Panc1 (cell line): ENCODE measurements at regions not wholly inside any gene's neighbourhood (a gene's known extent, or its start where the extent isn't known, plus 50 kb on each side); places are given as distances from the start of the nearest gene placed in this dataset.

Experiments used
- ATAC-seq: fragments of 200-7000 bp; cut with Tn5 transposase; 2 replicates; pipeline ENCODE4 v1.9.1; 2020; ENCODE audit warnings: mild to moderate bottlenecking, moderate library complexity
- BruUV-seq: library from RNA; stranded (reverse); fragments of 400-500 nt; replicated peaks from 2 replicates; lab custom pipeline; 2021; lab: Mats Ljungman, UMichigan
- CTCF ChIA-PET: fragments of 300-600 bp; sonication (Branson Sonifier 250); formaldehyde crosslinking; loops from one replicate; lab custom pipeline; 2022; ENCODE audit warnings: antibody characterized with exemption; lab: Charles Lee
- POLR2A ChIA-PET: fragments of 300-600 bp; sonication (Branson Sonifier 250); formaldehyde crosslinking; loops from one replicate; lab custom pipeline; 2022; ENCODE audit warnings: antibody characterized with exemption; lab: Charles Lee
- DNase-seq: peaks from one replicate; pipeline ENCODE4 v3.0.0-alpha.2; 2010; ENCODE audit warnings: low read depth, low spot score
- H3K27ac ChIP-seq: 2 replicates; pipeline ENCODE4 v1.5.1; 2011; ENCODE audit warnings: mild to moderate bottlenecking, low read length, inconsistent platforms
- H3K27me3 ChIP-seq: fragments of 200-500 bp; sonication (Bioruptor generic); 2 replicates; pipeline ENCODE4 v1.6.0; 2014; ENCODE audit warnings: low read length, inconsistent platforms; ENCODE audit not compliant: control insufficient read depth, insufficient read depth
- H3K36me3 ChIP-seq: fragments of 200-500 bp; sonication (Bioruptor generic); 2 replicates; pipeline ENCODE4 v1.5.1; 2014; ENCODE audit warnings: inconsistent platforms, mild to moderate bottlenecking, low read length, moderate library complexity; ENCODE audit not compliant: control insufficient read depth, insufficient read depth
- H3K4me1 ChIP-seq: 2 replicates; pipeline ENCODE4 v1.5.1; 2011; ENCODE audit warnings: inconsistent platforms, mild to moderate bottlenecking, low read length, moderate library complexity; ENCODE audit not compliant: control insufficient read depth, insufficient read depth
- H3K4me3 ChIP-seq, 2 experiments: 2 replicates each; pipeline ENCODE4 v1.5.1; 2011 to 2012; ENCODE audit warnings: low read depth in 2 of 2, low read length in 2 of 2, mild to moderate bottlenecking in 2 of 2, inconsistent platforms in 1 of 2, moderate library complexity in 1 of 2
- H3K9me3 ChIP-seq: fragments of 200-500 bp; sonication (Bioruptor generic); 2 replicates; pipeline ENCODE4 v1.5.1; 2014; ENCODE audit warnings: low read depth, mild to moderate bottlenecking, inconsistent platforms, low read length, moderate library complexity; ENCODE audit not compliant: control insufficient read depth, insufficient read depth
- POLR2AphosphoS5 ChIP-seq: IDR thresholded peaks from 2 replicates; pipeline ENCODE4 v1.6.1; 2012; ENCODE audit warnings: mild to moderate bottlenecking, low read depth, low read length, moderate library complexity
- SIN3A ChIP-seq: IDR thresholded peaks from 2 replicates; pipeline ENCODE4 v1.6.1; 2012; ENCODE audit warnings: low read depth, mild to moderate bottlenecking, low read length, moderate library complexity, borderline replicate concordance; ENCODE audit not compliant: insufficient read depth
- TCF7L2 ChIP-seq: IDR thresholded peaks from 2 replicates; pipeline ENCODE4 v1.6.1; 2011; ENCODE audit warnings: mild to moderate bottlenecking, low read depth, low read length, inconsistent platforms
- in situ Hi-C: cut with HindIII; loops from 2 replicates; pipeline ENCODE4 v1.10.0; 2016; ENCODE audit warnings: low sequenced_read_pairs, low pct_unique_long_range_greater_than_20kb
- intact Hi-C: fragments of 100-400 bp; cut with micrococcal nuclease; formaldehyde crosslinking; loops from one replicate; pipeline ENCODE4 v1.10.0; 2022; ENCODE audit not compliant: unreplicated experiment
- TF ChIP-seq, protein P1 (sequence below), 2 experiments: IDR thresholded peaks; 2 replicates each; pipeline ENCODE4 v1.6.1; 2011 to 2012; ENCODE audit warnings: low read depth in 2 of 2, control low read depth in 1 of 2, low read length in 1 of 2, mild to moderate bottlenecking in 1 of 2, moderate library complexity in 1 of 2; ENCODE audit not compliant: insufficient read depth in 1 of 2
- TF ChIP-seq, protein P2 (sequence below): fragments of 450-650 bp; IDR thresholded peaks from 2 replicates; pipeline ENCODE4 v1.5.1; 2017; ENCODE audit warnings: mild to moderate bottlenecking

DNA sequence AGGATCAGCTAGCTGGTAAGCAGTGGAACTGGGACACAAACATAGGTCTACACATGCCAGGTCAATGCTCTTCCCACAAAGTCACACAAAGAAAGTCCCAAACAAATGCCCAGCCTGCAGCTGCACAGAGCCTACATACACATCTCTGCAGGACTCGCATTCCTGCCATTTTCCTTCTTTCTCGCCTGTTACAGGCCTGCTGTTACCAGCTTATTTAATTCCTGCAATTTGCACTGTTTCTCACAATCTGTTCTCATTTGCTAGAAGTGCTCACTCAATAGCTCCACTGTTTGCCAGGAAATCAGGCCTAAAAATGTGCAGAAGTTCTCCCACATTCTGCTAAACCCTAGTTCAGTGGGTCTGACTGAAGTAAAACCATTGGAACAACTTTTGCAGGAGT lies 362.6 kb upstream of the C1orf87 start:
- ChIA-PET POLR2A (no interaction called here), CTCF (interaction anchor here (0.6 kb wide), 1 partner anchor 227 kb away, joined by 3 read pairs; no protein-coding TSS in a partner anchor)
- Histone ChIP-seq H3K36me3 (no peaks in the 10 kb centered on the region), H3K4me1 (no peaks in the 10 kb centered on the region), H3K9me3 (no peaks in the 10 kb centered on the region), H3K4me3 (no peak overlapping the region), H3K27me3 (no peaks in the 10 kb centered on the region), H3K27ac (no peak overlapping the region)
- in situ Hi-C loops (no loop called here), intact Hi-C loops (no loop called here)
- no peak for ATAC-seq
- BruUV-seq: no TSS peak
- no peak for TF ChIP-seq SIN3A
- no peak for TF ChIP-seq POLR2AphosphoS5
- TF ChIP-seq TCF7L2: no peak
- TF ChIP-seq, protein P1, sequence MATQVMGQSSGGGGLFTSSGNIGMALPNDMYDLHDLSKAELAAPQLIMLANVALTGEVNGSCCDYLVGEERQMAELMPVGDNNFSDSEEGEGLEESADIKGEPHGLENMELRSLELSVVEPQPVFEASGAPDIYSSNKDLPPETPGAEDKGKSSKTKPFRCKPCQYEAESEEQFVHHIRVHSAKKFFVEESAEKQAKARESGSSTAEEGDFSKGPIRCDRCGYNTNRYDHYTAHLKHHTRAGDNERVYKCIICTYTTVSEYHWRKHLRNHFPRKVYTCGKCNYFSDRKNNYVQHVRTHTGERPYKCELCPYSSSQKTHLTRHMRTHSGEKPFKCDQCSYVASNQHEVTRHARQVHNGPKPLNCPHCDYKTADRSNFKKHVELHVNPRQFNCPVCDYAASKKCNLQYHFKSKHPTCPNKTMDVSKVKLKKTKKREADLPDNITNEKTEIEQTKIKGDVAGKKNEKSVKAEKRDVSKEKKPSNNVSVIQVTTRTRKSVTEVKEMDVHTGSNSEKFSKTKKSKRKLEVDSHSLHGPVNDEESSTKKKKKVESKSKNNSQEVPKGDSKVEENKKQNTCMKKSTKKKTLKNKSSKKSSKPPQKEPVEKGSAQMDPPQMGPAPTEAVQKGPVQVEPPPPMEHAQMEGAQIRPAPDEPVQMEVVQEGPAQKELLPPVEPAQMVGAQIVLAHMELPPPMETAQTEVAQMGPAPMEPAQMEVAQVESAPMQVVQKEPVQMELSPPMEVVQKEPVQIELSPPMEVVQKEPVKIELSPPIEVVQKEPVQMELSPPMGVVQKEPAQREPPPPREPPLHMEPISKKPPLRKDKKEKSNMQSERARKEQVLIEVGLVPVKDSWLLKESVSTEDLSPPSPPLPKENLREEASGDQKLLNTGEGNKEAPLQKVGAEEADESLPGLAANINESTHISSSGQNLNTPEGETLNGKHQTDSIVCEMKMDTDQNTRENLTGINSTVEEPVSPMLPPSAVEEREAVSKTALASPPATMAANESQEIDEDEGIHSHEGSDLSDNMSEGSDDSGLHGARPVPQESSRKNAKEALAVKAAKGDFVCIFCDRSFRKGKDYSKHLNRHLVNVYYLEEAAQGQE (IDR thresholded peaks at IDR 0.05; ENCODE audit: insufficient read depth in 1 of 2, low read depth in 2 of 2, low read length in 1 of 2): no peak
- TF ChIP-seq, protein P2, sequence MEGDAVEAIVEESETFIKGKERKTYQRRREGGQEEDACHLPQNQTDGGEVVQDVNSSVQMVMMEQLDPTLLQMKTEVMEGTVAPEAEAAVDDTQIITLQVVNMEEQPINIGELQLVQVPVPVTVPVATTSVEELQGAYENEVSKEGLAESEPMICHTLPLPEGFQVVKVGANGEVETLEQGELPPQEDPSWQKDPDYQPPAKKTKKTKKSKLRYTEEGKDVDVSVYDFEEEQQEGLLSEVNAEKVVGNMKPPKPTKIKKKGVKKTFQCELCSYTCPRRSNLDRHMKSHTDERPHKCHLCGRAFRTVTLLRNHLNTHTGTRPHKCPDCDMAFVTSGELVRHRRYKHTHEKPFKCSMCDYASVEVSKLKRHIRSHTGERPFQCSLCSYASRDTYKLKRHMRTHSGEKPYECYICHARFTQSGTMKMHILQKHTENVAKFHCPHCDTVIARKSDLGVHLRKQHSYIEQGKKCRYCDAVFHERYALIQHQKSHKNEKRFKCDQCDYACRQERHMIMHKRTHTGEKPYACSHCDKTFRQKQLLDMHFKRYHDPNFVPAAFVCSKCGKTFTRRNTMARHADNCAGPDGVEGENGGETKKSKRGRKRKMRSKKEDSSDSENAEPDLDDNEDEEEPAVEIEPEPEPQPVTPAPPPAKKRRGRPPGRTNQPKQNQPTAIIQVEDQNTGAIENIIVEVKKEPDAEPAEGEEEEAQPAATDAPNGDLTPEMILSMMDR: no peak
- DNase-seq: no peak

DNA sequence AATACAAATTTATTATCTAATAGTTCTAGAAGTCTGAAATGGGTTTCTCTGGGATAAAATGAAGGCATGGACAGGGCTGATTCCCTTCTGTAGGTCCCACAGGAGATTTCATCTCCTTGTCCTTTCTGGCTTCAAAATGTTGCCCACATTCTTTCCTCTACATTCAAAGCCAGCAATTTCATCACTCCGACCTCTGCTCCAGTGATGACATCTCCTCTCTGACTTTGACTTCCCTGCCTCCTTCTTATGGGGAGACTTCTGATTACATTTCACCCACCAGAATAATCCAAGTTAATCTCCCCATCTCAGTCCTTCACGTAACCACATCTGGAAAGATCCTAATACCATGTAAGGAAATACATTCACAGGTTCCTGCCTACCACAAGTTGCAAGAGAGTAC lies 358.0 kb upstream of the C1orf87 start:
- TF ChIP-seq, protein P2: no peak
- TF ChIP-seq, protein P1 (IDR thresholded peaks at IDR 0.05; ENCODE audit: insufficient read depth in 1 of 2, low read depth in 2 of 2, low read length in 1 of 2): no peak
- no TSS peak for BruUV-seq
- Histone ChIP-seq H3K4me1 (no peaks in the 10 kb centered on the region), H3K27me3 (no peaks in the 10 kb centered on the region), H3K4me3 (no peak overlapping the region), H3K36me3 (no peaks in the 10 kb centered on the region), H3K9me3 (no peaks in the 10 kb centered on the region), H3K27ac (no peak overlapping the region)
- ATAC-seq: no peak
- POLR2A ChIA-PET: no interaction called here
- no peak for DNase-seq
- in situ Hi-C loops (no loop called here), intact Hi-C loops (no loop called here)
- CTCF ChIA-PET: no interaction called here
